Activated CD8-positive, alpha-beta memory T cell treated with anti-CD3 and anti-CD28 coated beads, Interleukin-2, amount 50 U/mL, for 4 hours (primary cell): ENCODE measurements at regions not wholly inside any gene's neighbourhood (a gene's known extent, or its start where the extent isn't known, plus 50 kb on each side); places are given as distances from the start of the nearest gene placed in this dataset.
"Not testable (repeated sequence)": the region's sequence is repeated elsewhere in the genome, so short reads cannot be mapped to it uniquely, and the experiment has no call there.

Experiments
- DNase-seq: peaks from one replicate; pipeline ENCODE4 v3.0.0-alpha.2; 2020

- DNase-seq = no peak
These were observed 286.3 kb downstream of the SPRY1 start for GRCh38 chr4:123682931-123683330.

GRCh38 chr4:123684937-123685336 is 288.3 kb downstream of the SPRY1 start:
- DNase-seq = not testable (repeated sequence)

GRCh38 chr4:123695531-123695930 is 298.9 kb downstream of the SPRY1 start:
- not testable (repeated sequence) for DNase-seq

GRCh38 chr4:123696687-123697086 is 300.1 kb downstream of the SPRY1 start:
- DNase-seq = no peak

GRCh38 chr4:123698556-123698955 is 302.0 kb downstream of the SPRY1 start:
- DNase-seq = no peak

- no peak for DNase-seq
These were observed 303.5 kb downstream of the SPRY1 start for GRCh38 chr4:123699880-123700771.

GRCh38 chr4:123701131-123701575 is 304.6 kb downstream of the SPRY1 start:
- no peak for DNase-seq

GRCh38 chr4:123705419-123705818 is 308.8 kb downstream of the SPRY1 start:
- DNase-seq = no peak

- DNase-seq = no peak
These were observed 310.4 kb downstream of the SPRY1 start for GRCh38 chr4:123706973-123707372.

- no peak for DNase-seq
These were observed 312.3 kb downstream of the SPRY1 start for GRCh38 chr4:123708902-123709301.

GRCh38 chr4:123709336-123709735 is 312.7 kb downstream of the SPRY1 start:
- DNase-seq = no peak

GRCh38 chr4:123731035-123731434 is 334.4 kb downstream of the SPRY1 start:
- no peak for DNase-seq

- DNase-seq = no peak
These were observed 340.6 kb downstream of the SPRY1 start for GRCh38 chr4:123737156-123737555.

- DNase-seq = no peak
These were observed 343.2 kb downstream of the SPRY1 start for GRCh38 chr4:123739806-123740205.

- DNase-seq = no peak
These were observed 343.6 kb downstream of the SPRY1 start for GRCh38 chr4:123740236-123740635.

- DNase-seq = no peak
These were observed 345.3 kb downstream of the SPRY1 start for GRCh38 chr4:123741906-123742305.

GRCh38 chr4:123743848-123744247 is 347.3 kb downstream of the SPRY1 start:
- DNase-seq = no peak

GRCh38 chr4:123744664-123745290 is 348.2 kb downstream of the SPRY1 start:
- no peak for DNase-seq

GRCh38 chr4:123747016-123747415 is 350.4 kb downstream of the SPRY1 start:
- DNase-seq = no peak

- DNase-seq = no peak
These were observed 352.2 kb downstream of the SPRY1 start for GRCh38 chr4:123748806-123749205.

GRCh38 chr4:123749383-123749782 is 352.8 kb downstream of the SPRY1 start:
- no peak for DNase-seq

GRCh38 chr4:123750044-123750443 is 353.4 kb downstream of the SPRY1 start:
- DNase-seq = no peak

- no peak for DNase-seq
These were observed 359.1 kb downstream of the SPRY1 start for GRCh38 chr4:123755655-123756054.

GRCh38 chr4:123767806-123768205 is 371.2 kb downstream of the SPRY1 start:
- no peak for DNase-seq
